ENCODE measurements at regions not wholly inside any gene's neighbourhood (a gene's known extent, or its start where the extent isn't known, plus 50 kb on each side); places are given as distances from the start of the nearest gene placed in this dataset.

DNA sequence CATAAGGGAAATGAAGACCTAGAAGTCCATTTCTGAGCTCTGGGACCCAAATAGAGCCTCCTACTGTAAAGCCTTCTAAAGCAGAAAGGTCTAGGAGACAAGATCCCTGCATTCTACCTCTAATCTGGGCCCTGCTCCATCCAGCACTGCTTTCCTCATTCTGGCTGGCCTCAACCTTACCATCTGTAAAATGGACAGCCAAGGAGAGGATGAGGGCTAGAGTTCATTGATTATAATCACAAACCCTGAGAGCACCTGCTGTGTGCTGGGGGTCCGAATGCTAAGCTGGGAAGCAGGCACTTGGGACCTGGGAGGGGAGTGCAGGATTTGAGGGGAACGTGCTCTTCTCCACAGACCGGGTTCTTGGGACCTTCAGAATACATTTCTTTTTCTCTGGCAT lies 454.0 kb upstream of the ZMIZ1 start:
- intact Hi-C loops (cut with DNase I), result no loop called here
- Histone ChIP-seq H3K4me3 (no peak overlapping the region), H3K27me3 (no peaks in the 10 kb centered on the region), H3K36me3 (replicated peaks in 1 of 2) (no peaks in the 10 kb centered on the region), H3K9me3 (replicated peaks in 1 of 3) (no peaks in the 10 kb centered on the region), H3K4me1 (replicated peaks in 1 of 2) (no peaks in the 10 kb centered on the region), H3K27ac (no peak overlapping the region)
- DNase-seq, result no peak
- WGBS, 4 donors, result 83 to 94% (median 93%) methylated on average over 3 of the region's 3 CpGs
- TF ChIP-seq, protein P1, sequence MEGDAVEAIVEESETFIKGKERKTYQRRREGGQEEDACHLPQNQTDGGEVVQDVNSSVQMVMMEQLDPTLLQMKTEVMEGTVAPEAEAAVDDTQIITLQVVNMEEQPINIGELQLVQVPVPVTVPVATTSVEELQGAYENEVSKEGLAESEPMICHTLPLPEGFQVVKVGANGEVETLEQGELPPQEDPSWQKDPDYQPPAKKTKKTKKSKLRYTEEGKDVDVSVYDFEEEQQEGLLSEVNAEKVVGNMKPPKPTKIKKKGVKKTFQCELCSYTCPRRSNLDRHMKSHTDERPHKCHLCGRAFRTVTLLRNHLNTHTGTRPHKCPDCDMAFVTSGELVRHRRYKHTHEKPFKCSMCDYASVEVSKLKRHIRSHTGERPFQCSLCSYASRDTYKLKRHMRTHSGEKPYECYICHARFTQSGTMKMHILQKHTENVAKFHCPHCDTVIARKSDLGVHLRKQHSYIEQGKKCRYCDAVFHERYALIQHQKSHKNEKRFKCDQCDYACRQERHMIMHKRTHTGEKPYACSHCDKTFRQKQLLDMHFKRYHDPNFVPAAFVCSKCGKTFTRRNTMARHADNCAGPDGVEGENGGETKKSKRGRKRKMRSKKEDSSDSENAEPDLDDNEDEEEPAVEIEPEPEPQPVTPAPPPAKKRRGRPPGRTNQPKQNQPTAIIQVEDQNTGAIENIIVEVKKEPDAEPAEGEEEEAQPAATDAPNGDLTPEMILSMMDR (IDR thresholded peaks at IDR 0.05), result no peak

DNA sequence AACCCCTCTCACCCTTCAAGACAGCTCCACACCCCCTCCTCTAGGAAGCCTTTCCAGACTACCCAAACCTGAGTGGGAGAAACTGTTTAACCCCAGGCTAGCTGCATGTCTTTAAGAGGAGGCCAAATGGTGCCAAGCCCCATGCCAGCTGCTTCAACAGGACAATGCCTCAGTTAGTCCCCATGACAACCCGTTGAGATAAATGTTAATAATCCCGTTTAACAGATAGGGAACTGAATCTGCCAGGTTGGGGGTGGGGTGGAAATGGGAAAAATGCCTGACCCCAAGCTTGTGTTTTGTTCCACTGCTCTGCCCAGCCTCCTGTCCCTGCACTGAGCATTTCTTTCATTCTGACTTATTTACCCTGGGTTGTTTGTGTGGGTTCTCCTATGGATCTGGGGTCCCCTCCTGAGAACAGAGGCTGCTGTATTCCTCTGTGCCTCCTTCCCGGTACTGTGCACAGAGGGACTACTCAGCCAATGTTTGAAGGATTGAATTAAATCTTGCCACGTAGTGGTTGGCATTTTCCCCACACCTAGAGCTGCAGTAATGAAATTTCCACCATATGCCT lies 452.6 kb upstream of the ZMIZ1 start:
- intact Hi-C loops (cut with DNase I), result no loop called here
- H3K4me1 ChIP-seq (replicated peaks in 1 of 2), result no peaks in the 10 kb centered on the region
- no peak overlapping the region for H3K27ac ChIP-seq
- no peak for DNase-seq
- no peak overlapping the region for H3K4me3 ChIP-seq
- 39 to 57% (median 51%) methylated on average over 4 of the region's 4 CpGs for WGBS, 4 donors
- no peaks in the 10 kb centered on the region for H3K9me3 ChIP-seq (replicated peaks in 1 of 3)
- H3K27me3 ChIP-seq, result no peaks in the 10 kb centered on the region
- H3K36me3 ChIP-seq (replicated peaks in 1 of 2), result no peaks in the 10 kb centered on the region
- TF ChIP-seq, protein P1 (IDR thresholded peaks at IDR 0.05), result no peak
- no peak for TF ChIP-seq POLR2A (IDR thresholded peaks at IDR 0.05)

DNA sequence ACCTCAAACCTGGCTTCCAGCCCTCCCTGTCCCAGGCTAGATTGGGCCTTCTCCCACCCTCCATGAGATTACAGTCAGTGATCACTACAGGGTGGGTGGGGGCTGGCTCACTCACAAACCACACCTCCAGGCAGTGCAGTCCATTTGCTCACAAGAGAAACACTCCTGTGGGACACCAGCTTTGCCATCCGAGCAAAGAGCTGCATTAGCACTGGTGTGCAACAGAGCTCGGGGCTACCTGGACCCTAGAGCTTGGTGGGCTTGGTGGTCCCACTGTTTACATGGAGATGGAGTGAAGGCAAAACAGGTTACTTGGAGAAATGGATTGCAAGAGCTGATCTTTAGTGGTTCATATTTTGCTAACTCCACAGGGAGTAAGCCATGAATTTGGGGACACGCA lies 451.7 kb upstream of the ZMIZ1 start:
- peak in 1 of 7 donors; percentile 40 for DNase-seq
- H3K9me3 ChIP-seq (replicated peaks in 1 of 3), result no peaks in the 10 kb centered on the region
- H3K36me3 ChIP-seq (replicated peaks in 1 of 2), result no peaks in the 10 kb centered on the region
- no peaks in the 10 kb centered on the region for H3K4me1 ChIP-seq (replicated peaks in 1 of 2)
- no peaks in the 10 kb centered on the region for H3K27me3 ChIP-seq
- intact Hi-C loops (cut with DNase I), result no loop called here
- H3K4me3 ChIP-seq, result no peak overlapping the region
- TF ChIP-seq POLR2A (IDR thresholded peaks at IDR 0.05), result no peak
- TF ChIP-seq, protein P1 (IDR thresholded peaks at IDR 0.05), result no peak
- 89 to 97% (median 91%) methylated on average over 3 of the region's 3 CpGs for WGBS, 4 donors
- no peak overlapping the region for H3K27ac ChIP-seq

DNA sequence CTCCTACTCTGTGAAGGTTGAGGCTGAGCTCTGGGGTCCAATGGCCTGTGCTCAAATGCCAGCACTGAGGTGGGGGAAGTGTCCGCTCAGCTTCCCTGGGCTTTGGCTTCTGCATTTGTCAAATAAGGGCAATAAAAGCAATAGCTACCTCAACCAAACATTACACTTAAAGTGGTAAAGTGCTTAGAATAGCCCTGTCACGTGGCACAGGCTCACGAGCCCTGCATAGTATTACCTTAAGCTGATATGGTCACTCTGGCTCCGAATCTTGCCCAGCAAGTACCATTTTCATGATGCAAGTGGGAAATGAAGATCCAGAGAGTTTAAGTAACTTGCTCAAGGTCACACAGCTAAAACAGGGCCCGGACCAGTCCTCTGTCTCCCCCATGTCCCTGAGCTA lies 451.1 kb upstream of the ZMIZ1 start:
- 86 to 99% (median 88%) methylated on average over 5 of the region's 5 CpGs for WGBS, 4 donors
- H3K27ac ChIP-seq, result no peak overlapping the region
- no peaks in the 10 kb centered on the region for H3K36me3 ChIP-seq (replicated peaks in 1 of 2)
- no peak overlapping the region for H3K4me3 ChIP-seq
- no peaks in the 10 kb centered on the region for H3K27me3 ChIP-seq
- H3K4me1 ChIP-seq (replicated peaks in 1 of 2), result no peaks in the 10 kb centered on the region
- no peaks in the 10 kb centered on the region for H3K9me3 ChIP-seq (replicated peaks in 1 of 3)
- no peak for DNase-seq
- intact Hi-C loops (cut with DNase I), result no loop called here
- TF ChIP-seq, protein P1 (IDR thresholded peaks at IDR 0.05), result no peak
- TF ChIP-seq POLR2A (IDR thresholded peaks at IDR 0.05), result no peak
